HG02759 (cell line): ENCODE measurements at regions not wholly inside any gene's neighbourhood (a gene's known extent, or its start where the extent isn't known, plus 50 kb on each side); places are given as distances from the start of the nearest gene placed in this dataset.
"Not testable (repeated sequence)": the region's sequence is repeated elsewhere in the genome, so short reads cannot be mapped to it uniquely, and the experiment has no call there.

ENCODE experiments used
- ATAC-seq: cut with Tn5 transposase; IDR thresholded peaks from one replicate; pipeline ENCODE4 v1.9.1; 2021; ENCODE audit warnings: mild to moderate bottlenecking, moderate library complexity; ENCODE audit not compliant: unreplicated experiment

DNA sequence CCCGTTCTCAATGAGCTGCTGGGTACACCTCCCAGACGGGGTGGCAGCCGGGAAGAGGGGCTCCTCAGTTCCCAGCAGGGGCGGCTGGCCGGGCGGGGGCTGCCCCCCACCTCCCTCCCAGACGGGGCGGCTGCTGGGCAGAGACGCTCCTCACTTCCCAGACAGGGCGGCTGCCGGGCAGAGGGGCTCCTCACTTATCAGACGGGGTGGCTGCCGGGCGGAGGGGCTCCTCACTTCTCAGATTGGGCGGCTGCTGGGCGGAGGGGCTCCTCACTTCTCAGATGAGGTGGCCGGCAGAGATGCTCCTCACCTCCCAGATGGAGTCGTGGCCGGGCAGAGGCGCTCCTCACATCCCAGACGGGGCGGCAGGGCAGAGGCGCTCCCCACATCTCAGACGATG, 559.0 kb downstream of the CD109 start:
- ATAC-seq: not testable (repeated sequence)

DNA sequence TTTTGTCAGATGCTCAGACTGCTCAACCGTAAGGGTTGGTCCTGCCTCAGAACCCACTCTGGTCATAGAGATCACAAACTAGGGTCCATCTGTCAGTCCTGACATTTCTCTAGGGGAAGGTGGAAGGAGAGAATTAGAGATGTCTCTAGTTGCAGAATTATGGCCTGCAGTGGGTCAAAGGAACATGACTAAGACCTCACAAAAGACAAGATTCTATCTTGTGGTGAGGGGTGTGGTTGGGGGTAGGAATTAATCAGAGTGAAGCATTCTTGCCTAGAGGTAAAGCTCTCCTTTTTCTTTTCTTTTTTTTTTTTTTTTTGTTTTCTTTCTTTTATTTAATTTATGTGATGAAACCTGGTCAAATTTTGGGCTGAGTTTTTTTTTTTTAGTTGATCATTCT, 558.1 kb downstream of the CD109 start:
- not testable (repeated sequence) for ATAC-seq

DNA sequence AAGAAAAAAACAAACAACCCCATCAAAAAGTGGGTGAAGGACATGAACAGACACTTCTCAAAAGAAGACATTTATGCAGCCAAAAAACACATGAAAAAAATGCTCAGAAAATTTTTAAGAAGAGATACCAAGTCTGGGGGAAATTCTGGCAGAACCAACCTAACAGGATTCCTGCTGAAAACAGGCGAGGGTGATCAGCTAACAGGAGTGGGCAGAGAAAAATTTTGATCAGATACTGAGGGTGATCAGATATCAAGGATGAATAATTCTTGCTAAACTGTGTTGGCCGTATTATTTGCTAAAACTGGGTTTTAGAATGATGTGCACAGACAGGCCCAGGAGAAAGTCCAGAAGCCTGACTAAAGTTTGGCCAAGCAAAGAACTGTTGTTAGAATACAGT, 557.3 kb downstream of the CD109 start:
- no peak for ATAC-seq

DNA sequence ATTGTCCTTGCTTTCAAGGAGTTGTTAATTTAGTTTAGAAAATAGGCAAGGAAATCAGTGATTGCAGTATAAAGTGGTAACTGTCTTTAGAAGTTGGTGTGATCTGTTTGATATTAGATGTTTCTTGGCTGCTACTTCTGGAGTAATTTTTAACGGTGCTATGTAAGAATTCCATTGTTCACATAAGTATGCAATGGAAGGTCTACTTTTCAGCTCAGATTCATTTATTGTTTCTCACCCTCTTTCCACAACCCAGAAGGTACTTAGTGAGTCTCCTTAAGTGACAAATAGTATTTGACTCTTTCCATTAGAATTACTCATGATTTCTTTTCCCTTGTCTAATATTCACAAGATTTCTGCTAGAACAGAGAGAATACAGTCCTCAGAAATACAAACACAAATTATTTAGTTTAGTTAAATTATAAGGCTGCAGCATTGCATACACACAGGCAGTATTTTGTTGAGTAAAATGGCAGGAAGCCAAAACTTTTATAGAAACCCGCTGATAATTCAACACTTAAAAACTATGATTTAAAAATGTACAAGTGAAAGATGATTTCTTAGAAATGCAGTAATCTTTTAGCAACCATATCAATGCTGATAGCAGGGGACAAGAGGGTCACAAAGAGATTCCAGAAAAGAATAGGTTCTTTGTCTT, 554.3 kb downstream of the CD109 start:
- ATAC-seq: no peak

DNA sequence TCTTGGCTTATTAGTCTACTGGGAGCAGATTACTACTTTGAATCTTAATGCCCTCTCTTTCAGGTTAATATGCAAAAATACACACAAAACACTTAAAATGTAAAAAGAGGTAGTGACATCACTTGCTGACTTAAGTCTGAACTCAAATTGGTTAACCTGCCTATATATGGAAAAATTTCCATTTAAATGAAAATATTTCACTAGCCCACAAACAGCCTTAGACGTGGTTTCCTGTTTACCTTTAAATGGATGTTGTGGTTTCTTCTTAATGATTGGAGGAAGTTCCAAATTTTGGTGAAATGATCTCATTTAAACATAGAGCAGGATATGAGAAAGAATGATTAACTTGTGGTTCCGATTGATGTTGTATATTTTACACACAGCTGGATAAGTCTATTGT, 553.7 kb downstream of the CD109 start:
- ATAC-seq: peak; percentile 89

DNA sequence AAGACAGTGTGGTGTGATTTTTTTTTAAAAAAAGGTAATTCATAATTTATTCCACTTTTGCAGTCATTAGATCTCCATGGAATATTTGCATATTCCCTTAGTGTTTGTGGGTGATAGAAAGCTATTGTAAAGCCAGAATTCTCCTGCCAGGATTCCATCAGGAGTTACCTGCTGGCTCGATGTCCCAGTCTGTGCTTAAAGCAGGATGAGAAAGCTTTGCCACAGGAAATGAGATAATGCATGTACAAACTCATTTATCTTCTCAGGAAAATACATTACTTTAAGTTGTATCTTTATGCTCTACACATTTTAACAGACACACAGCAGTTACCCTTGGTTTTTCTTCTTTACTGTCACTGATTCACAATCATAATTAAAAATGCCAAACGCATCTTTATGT, 553.0 kb downstream of the CD109 start:
- ATAC-seq: no peak

DNA sequence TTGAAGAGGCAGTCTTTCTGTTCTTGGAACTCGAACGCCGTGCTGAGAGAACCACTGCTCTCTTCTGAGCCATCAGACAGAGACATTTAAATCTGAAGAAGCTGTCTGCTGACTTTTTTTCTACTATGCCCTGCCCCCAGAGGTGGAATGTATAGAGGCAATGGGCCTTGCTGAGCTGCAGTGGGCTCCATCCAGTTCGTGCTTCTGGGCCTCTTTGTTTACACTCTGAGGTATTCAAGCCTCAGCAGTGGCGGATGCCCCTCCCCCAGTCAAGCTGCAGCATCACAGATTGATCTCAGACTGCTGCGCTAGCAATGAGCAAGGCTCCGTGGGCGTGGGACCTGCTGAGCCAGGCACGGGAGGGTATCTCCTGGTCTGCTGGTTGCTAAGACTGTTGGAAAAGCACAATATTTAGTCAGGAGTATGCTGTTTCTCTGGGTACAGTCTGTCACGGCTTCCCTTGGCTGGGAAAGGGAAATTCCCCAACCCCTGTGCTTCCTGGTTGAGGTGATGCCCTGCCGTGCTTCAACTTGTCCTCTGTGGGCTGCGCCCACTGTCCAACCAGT, 526.8 kb downstream of the CD109 start:
- ATAC-seq: no peak

DNA sequence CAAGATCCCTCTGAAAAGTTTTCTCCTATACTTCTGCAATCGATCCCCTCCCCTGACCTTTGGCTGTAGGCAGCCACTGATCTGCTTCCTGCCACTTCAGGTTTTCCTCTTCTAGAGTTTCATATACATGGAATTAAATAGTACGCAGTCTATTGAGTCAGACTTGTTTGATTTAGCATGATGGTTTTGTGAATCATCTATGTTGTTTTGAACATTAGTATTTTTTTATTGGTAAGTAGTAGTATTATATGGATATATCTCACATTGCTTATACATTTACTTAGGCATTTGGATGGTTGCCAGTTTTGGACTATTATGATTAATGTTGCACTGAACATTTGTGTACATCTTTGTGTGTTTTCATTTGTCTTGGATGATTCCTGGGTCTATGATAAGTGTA, 518.0 kb downstream of the CD109 start:
- ATAC-seq: no peak

DNA sequence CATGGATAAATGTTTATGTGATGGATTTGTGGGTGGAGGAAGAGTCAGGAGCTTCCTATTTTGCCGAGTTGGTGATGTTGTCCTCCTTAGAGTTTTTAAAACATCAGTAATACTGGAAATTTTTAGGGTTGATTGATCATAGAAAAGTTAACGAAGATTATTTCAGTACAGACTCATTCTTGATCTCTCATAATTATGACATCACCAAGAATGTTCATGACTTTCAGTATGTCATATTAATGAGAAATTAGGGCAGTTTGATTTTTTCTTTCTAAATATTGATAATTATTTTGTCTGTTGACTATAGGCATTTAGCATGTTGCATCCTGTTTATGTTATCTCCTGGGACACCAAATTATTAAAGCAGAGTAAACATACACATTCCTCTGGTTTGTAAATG, 512.2 kb downstream of the CD109 start:
- no peak for ATAC-seq

DNA sequence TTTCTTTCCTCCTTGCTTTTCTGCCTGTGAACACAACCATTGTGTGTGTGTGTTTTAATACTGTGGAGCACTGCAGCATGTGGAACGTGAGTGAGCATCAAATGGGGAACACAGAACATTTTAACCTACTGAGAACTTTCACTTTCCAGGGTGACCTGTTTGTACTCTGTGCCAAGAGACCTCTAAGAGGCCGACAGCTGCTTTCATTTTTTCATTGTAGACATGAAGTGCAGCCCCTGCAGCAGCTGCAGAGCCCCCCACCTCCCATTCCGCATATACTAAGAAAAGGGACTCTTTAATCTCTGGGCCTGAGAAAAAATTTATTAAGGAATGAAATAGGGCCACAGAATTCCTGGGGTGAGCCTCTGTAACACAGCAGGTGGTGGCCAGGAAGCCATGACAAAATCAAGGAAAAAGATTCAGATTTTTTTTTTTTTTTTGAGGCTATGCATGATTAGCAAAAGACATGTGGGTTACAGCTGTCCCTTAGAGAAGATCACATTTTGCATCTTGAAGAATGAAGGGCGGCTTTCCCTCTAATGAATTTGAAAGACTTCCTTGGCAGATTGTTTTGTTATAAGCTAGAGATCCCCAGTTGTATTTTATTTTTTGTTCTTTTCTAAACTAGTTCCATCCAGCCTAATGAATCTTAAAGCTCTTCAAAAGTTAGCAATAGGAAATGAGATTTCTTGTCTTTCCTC, 503.4 kb downstream of the CD109 start:
- ATAC-seq: no peak

DNA sequence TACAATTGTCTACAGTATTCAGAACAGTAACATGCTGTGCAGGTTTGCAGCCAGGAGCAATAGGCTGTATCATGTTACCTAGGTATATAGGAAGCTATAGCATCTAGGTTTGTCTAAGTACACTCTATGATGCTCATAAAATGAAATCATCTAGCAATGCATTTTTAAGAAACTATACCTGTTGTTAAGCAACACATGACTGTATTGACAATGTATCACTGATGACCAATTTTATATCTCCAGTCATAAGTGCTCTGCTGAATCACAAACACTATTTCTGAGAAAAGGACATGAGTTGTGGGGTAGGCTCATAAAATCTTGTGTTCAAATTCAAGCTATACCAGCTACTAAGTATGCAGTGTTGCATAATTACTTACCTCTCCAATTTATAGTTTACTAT, 501.3 kb downstream of the CD109 start:
- no peak for ATAC-seq

DNA sequence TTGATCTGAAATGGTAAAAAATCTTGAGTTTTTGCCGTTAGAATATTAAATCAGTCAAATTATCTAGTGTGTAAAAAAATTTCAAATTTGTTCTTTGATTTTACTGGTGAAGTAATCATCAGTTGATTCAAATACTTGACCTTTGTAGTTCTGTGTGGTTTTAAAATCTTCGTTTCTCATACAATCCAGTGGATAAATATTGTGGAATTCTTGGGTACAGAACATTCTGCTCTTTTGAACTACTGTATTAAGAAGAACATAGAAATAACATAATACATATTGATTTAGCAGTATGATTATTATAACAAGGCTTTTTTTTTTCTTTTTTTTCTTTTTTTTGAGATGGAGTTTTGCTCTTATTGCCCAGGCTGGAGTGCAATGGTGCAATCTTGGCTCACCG, 491.8 kb downstream of the CD109 start:
- no peak for ATAC-seq

DNA sequence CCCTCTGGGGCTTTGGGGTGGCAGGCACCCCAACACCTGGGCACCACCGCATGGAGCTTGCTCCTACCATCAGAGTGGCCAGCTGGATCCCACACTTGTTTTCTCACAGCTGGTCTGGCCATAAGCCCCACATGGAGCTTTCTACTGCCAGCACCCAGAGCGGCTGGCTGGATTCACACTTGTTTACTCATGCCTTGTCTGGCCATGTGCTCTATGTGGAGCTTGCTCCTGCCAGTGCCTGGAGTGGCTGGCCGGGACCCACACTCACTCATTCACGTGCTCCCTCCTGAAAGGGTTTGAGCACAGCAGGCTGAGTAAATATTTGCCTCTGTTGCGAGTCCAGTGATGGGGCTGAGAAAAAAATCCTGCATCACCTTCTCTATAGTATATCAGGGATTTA, 487.0 kb downstream of the CD109 start:
- ATAC-seq: no peak

DNA sequence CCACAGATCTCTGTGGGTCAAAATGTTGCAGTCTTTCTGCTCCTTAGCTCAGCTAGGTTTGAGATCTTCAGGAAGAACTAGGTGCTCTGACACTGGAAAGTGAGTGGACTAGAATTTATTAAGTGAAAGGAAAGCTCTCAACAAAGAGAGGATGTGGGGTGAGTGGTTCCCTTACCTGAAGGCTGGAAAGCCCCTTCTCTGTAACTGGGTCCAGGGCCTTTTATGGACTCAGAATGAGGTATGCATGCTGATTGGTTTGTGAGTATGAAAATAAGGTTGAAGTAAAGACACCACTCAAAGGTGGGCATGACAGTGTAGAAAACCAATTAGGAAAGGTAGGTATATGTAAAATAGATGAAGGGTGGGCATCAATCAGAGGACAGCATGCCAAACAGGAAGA, 485.5 kb downstream of the CD109 start:
- peak; percentile 75 for ATAC-seq

DNA sequence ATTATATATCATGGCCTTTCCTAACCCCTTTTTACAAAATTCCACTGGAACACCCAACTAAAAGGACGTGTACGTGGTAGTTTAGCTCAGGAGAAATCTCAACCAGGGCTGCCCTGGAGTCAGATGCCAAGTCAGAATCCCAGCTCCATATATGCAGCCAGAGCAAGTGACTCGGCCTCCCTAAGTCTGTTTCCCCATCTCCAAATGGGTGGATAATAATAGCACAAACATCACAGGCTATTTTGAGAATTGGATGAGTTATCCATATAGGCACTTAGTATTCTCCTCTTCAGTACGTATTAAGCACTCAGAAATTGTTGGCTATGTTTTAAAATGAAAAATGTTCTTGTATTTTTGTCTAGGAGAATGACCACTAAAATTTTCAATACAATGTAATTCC, 481.5 kb downstream of the CD109 start:
- ATAC-seq: no peak

DNA sequence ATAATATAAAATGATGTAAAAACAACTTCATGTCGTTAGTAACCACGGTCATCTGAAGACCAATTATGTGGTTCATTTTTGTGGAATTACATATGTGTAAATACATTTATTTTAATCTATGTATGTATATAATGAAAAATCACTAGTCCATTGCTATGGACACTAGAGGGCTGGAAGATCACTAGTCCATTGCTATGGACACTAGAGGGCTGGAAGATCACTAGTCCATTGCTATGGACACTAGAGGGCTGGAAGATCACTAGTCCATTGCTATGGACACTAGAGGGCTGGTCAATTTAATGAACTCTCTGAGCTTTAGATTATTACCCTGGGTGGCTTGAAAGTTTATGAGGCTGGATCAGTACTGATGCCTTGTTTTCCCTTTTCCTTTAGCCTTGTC, 474.5 kb downstream of the CD109 start:
- not testable (repeated sequence) for ATAC-seq

DNA sequence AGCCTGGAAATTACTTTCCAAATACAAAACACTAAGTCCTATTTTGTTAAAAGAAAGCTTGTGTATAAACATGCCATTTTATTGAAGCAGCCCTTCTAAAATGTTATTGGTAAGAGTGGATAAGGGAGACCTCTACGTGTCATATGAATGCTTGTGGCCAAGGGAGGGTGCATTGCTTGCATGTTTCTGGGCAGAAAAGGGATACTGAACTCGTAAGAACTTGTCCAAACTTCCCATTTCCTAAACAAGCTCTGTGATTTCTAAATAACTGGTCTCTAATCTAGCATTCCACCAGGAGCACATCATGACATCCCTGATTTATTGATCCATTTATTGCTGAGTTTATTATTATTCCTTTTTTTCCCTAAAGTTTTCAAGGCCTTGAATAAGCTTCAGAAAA, 474.1 kb downstream of the CD109 start:
- no peak for ATAC-seq

DNA sequence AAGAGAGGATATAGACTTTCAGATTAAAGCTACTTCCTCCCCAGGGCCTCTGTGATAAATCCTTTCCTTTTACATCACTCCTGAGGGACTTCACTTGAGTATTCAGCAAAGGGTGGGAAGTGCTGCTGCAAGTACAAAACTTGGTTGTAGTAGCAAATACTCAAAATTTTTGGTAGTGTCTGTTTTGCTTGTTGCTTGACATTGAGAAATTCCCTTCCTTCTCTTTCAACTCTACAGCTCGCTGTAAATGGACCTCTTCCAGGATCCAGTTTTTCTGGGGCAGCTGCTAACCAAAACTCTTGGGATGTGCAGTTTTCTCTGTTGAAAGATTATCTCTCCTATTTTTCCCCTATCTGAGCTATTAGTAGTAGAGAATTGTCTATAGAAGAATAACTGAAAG, 472.0 kb downstream of the CD109 start:
- no peak for ATAC-seq

DNA sequence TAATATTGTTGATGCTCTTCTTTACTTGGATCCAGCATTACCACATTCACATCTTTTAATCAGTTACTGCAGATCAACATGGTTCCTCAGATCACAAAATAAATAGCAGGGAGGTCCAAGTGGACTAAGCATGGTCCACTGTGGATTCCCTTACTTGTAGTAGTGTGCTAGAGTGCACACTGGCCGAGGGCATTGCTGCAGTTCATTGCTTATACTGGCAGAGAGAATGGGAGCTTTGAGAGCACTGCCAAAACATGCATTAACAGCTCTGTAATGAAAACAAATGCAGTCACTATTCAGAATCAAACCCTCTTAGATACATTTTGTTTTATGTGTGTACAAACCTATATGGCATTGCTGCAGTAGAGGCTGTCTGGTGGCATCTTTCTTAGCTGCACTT, 471.5 kb downstream of the CD109 start:
- no peak for ATAC-seq

DNA sequence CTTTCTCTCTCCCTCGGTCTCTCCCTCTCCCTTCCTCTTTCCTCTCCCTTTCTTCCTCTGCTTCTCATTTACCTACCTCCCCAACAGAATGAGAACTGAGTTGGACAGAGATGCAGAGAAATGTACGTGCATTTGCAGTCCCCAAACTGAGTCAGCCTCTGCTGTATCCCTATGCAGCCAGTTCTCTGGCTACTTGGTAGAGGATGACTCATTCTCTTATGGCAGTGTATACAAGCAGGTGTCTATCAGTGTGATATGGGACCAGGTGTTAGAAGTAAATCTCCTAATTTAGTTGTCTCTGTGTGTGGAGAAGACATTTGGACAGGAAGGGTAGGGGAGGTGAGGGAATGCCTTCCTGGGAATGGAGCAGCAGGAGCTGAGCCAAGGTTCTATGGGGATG, 470.8 kb downstream of the CD109 start:
- no peak for ATAC-seq

DNA sequence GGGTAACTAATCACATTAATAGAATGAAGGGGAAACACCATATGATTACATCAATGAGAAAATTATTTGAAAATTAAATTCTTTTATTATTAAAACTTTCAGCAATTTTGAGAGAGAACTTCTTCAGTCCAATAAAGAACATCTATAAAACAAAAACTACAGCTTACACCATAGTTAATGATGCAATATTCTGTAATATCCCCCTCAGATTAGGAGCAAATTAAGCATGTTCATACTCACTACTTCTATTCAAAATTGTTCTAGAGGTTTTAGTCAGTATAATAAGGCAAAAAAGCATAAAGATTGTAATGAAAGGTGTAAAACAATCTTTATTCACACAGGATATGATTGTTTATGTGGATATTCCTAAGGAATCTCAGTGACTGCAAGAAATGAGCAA, 465.4 kb downstream of the CD109 start:
- ATAC-seq: no peak

DNA sequence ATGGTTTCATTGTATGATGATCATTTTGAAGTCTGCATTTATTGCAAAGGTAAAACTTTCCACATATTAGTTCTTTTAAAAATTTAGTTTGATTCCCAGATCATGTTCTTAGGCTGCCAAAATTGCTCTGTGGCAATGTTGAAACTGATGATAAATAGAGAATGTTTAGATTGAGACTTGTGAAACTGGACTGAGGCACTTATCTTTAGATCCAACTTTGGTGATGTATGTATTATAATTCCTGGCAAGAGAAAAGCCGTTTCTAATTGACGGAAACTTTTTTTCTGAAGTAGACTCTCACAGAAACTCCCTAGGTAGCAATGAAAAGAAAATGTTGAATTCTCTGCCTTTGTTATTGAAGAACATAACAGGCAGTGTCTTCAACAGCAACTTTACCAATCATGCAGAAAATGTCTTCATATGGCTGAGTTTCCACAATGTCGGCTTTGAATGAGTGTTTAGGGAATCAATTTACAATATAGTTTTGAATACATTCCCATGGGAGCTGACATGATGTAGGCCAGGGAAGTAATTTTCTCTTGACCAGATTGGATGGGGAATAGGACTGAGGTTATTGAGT, 456.2 kb downstream of the CD109 start:
- no peak for ATAC-seq
